Endothelial cell of umbilical vein (primary cell): ENCODE measurements at regions not wholly inside any gene's neighbourhood (a gene's known extent, or its start where the extent isn't known, plus 50 kb on each side); places are given as distances from the start of the nearest gene placed in this dataset.

Experiments
- BruUV-seq: library from RNA; stranded (reverse); fragments of 400-500 nt; replicated peaks from 2 replicates; lab custom pipeline; 2021; lab: Mats Ljungman, UMichigan
- CTCF ChIA-PET: fragments of 300-600, 350-600 bp; sonication (Branson Sonifier 250); formaldehyde crosslinking; loops from one replicate; lab custom pipeline; 2021; ENCODE audit warnings: antibody characterized with exemption, inconsistent platforms; lab: Charles Lee
- POLR2A ChIA-PET: fragments of 300-600, 350-600 bp; sonication (Branson Sonifier 250); formaldehyde crosslinking; loops from one replicate; lab custom pipeline; 2021; ENCODE audit warnings: antibody characterized with exemption, inconsistent platforms; lab: Charles Lee
- DNase-seq: peaks from one replicate; pipeline ENCODE4 v3.0.0-alpha.2; 2011; ENCODE audit warnings: low read depth, low spot score
- FAIRE-seq: peaks from 2 replicates; lab custom pipeline; 2011; peaks lifted over from hg19 to GRCh38; lab: Jason Lieb, UNC
- H2AFZ ChIP-seq: 2 replicates; pipeline ENCODE4 v1.6.0; 2012; ENCODE audit warnings: low read depth, low read length, control low read depth, inconsistent platforms
- H3K27ac ChIP-seq: 2 replicates; pipeline ENCODE4 v1.5.1; 2011; ENCODE audit warnings: low read depth, mild to moderate bottlenecking, control low read depth, low read length, moderate library complexity; ENCODE audit not compliant: insufficient read depth
- H3K27me3 ChIP-seq, 2 experiments: 2 replicates each; pipeline versions ENCODE4 v1.6.0 to v1.6.1; 2011; ENCODE audit warnings: low read length in 2 of 2, mixed read lengths in 1 of 2; ENCODE audit not compliant: control insufficient read depth in 2 of 2, insufficient read depth in 2 of 2
- H3K36me3 ChIP-seq, 2 experiments: 2 replicates in 1 of 2; 3 replicates in 1 of 2; pipeline ENCODE4 v1.5.1; 2011; ENCODE audit warnings: low read length in 2 of 2, mild to moderate bottlenecking in 1 of 2, moderate library complexity in 1 of 2; ENCODE audit not compliant: control insufficient read depth in 2 of 2, insufficient read depth in 2 of 2; ENCODE audit errors: extremely low read depth in 1 of 2
- H3K4me1 ChIP-seq: 3 replicates; pipeline ENCODE4 v1.5.1; 2011; ENCODE audit warnings: mild to moderate bottlenecking, low read length; ENCODE audit not compliant: control insufficient read depth, insufficient read depth; ENCODE audit errors: extremely low read depth
- H3K4me2 ChIP-seq: 2 replicates; pipeline ENCODE4 v1.6.1; 2011; ENCODE audit warnings: low read length, control low read depth, mixed read lengths; ENCODE audit not compliant: insufficient read depth
- H3K4me3 ChIP-seq, 3 experiments: fragments of 200-600 bp in 1 of 3; sonication (generic), shearing (Covaris generic) in 1 of 3; replicated peaks in 1 of 3; 2 replicates each; pipeline ENCODE4 v1.5.1; 2011 to 2016; ENCODE audit warnings: control low read depth in 3 of 3, low read length in 3 of 3, mild to moderate bottlenecking in 2 of 3, inconsistent platforms in 1 of 3, low read depth in 1 of 3, moderate library complexity in 1 of 3; ENCODE audit not compliant: insufficient read depth in 1 of 3
- H3K79me2 ChIP-seq: 2 replicates; pipeline ENCODE4 v1.6.0; 2012; ENCODE audit warnings: low read length, inconsistent platforms; ENCODE audit not compliant: control insufficient read depth, insufficient read depth
- H3K9ac ChIP-seq: replicated peaks from 2 replicates; pipeline ENCODE3; 2011; ENCODE audit warnings: low read length, control low read depth; ENCODE audit not compliant: insufficient read depth; ENCODE audit errors: extremely low read depth
- H3K9me1 ChIP-seq: replicated peaks from 3 replicates; pipeline ENCODE4 v1.6.0; 2011; ENCODE audit warnings: mild to moderate bottlenecking, low read length; ENCODE audit not compliant: control insufficient read depth, insufficient read depth; ENCODE audit errors: extremely low read depth
- H3K9me3 ChIP-seq: replicated peaks from 2 replicates; pipeline ENCODE4 v1.5.1; 2012; ENCODE audit warnings: low read length, inconsistent platforms; ENCODE audit not compliant: control insufficient read depth, insufficient read depth
- H4K20me1 ChIP-seq: replicated peaks from 2 replicates; pipeline ENCODE3; 2011; ENCODE audit warnings: mild to moderate bottlenecking, low read length; ENCODE audit not compliant: control insufficient read depth, insufficient read depth; ENCODE audit errors: extremely low read depth
- EZH2 ChIP-seq: IDR thresholded peaks from 2 replicates; pipeline ENCODE4 v1.6.1; 2012; ENCODE audit warnings: borderline replicate concordance, low read depth, mild to moderate bottlenecking, moderate library complexity, low read length, inconsistent platforms; ENCODE audit not compliant: severe bottlenecking
- FOS ChIP-seq: IDR thresholded peaks from 2 replicates; pipeline ENCODE4 v1.6.1; 2011; ENCODE audit warnings: mild to moderate bottlenecking, low read length, moderate library complexity, borderline replicate concordance; ENCODE audit not compliant: insufficient read depth
- GATA2 ChIP-seq: IDR thresholded peaks from 2 replicates; pipeline ENCODE4 v1.7.0; 2011; ENCODE audit warnings: low read depth, mild to moderate bottlenecking, moderate library complexity, mixed read lengths, low read length; ENCODE audit not compliant: insufficient read length, insufficient read depth
- JUN ChIP-seq: IDR thresholded peaks from 2 replicates; pipeline ENCODE4 v1.6.1; 2011; ENCODE audit warnings: borderline replicate concordance, low read depth; ENCODE audit not compliant: insufficient read length, insufficient read depth
- MYC ChIP-seq: IDR thresholded peaks from one replicate; pipeline ENCODE4 v1.6.1; 2011; ENCODE audit warnings: mild to moderate bottlenecking, low read depth, low read length
- POLR2A ChIP-seq: IDR thresholded peaks from 2 replicates; pipeline ENCODE4 v1.6.1; 2012; ENCODE audit warnings: low read depth, mild to moderate bottlenecking, control low read depth, low read length
- POLR2AphosphoS5 ChIP-seq: IDR thresholded peaks from 2 replicates; pipeline ENCODE4 v1.6.1; 2012; ENCODE audit warnings: low read depth, mild to moderate bottlenecking, control low read depth, low read length, moderate library complexity; ENCODE audit not compliant: insufficient read depth
- dilution Hi-C: fragments of 300-500 bp; cut with MboI; formaldehyde crosslinking; loops from one replicate; pipeline ENCODE4 v1.15.0; 2019; ENCODE audit warnings: low sequenced_read_pairs; ENCODE audit not compliant: extremely low pct_ligation_motif_present
- intact Hi-C: fragments of 100-400 bp; cut with micrococcal nuclease; formaldehyde crosslinking; loops from one replicate; pipeline ENCODE4 v1.10.0; 2022
- TF ChIP-seq, protein P1 (sequence below), 2 donors: IDR thresholded peaks; 1 replicate in 1 of 2; 2 replicates in 1 of 2; pipeline ENCODE4 v1.5.1; 2011; ENCODE audit warnings: low read length in 2 of 2, mild to moderate bottlenecking in 2 of 2, moderate library complexity in 2 of 2, control low read depth in 1 of 2, inconsistent platforms in 1 of 2, low read depth in 1 of 2; ENCODE audit not compliant: insufficient read depth in 1 of 2; ENCODE audit errors: extremely low read depth in 1 of 2
- TF ChIP-seq, protein P2 (sequence below): IDR thresholded peaks from 2 replicates; pipeline ENCODE4 v1.6.1; 2011; ENCODE audit not compliant: insufficient read depth, insufficient read length

DNA sequence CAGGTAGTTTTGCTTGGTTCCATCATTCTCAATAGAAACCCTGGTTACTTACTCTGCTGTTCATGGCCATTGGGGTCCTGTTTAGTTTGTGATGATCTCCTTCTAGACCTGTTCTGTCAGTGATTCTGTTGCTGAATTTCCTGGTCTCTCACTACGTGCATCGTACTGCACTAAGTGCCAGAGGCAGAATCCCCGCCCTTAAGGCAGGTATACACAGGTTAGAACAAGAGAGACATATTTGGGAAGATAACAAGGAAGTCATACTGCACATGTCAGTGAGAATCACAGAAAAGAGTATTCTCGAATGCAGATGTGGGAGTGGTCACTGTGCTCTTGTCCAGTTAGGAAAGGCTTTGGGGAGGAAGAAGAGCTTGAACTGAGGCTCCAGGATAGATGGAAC lies 148.1 kb upstream of the MYLIP start:
- Histone ChIP-seq H4K20me1 (no peaks in the 10 kb centered on the region), H3K27ac (no peak overlapping the region), H3K79me2 (no peaks in the 10 kb centered on the region), H3K4me2 (no peak overlapping the region), H3K4me1 (no peaks in the 10 kb centered on the region), H3K9me3 (no peaks in the 10 kb centered on the region), H3K9me1 (no peaks in the 10 kb centered on the region), H3K36me3 (no peaks in the 10 kb centered on the region), H3K4me3 (no peak overlapping the region), H2AFZ (no peak overlapping the region), H3K27me3 (no peaks in the 10 kb centered on the region), H3K9ac (no peak overlapping the region)
- intact Hi-C loops: no loop called here
- ChIA-PET CTCF (no interaction called here), POLR2A (no interaction called here)
- FAIRE-seq (no peak), DNase-seq (no peak)
- BruUV-seq: no TSS peak
- no peak for TF ChIP-seq GATA2
- TF ChIP-seq, protein P1, sequence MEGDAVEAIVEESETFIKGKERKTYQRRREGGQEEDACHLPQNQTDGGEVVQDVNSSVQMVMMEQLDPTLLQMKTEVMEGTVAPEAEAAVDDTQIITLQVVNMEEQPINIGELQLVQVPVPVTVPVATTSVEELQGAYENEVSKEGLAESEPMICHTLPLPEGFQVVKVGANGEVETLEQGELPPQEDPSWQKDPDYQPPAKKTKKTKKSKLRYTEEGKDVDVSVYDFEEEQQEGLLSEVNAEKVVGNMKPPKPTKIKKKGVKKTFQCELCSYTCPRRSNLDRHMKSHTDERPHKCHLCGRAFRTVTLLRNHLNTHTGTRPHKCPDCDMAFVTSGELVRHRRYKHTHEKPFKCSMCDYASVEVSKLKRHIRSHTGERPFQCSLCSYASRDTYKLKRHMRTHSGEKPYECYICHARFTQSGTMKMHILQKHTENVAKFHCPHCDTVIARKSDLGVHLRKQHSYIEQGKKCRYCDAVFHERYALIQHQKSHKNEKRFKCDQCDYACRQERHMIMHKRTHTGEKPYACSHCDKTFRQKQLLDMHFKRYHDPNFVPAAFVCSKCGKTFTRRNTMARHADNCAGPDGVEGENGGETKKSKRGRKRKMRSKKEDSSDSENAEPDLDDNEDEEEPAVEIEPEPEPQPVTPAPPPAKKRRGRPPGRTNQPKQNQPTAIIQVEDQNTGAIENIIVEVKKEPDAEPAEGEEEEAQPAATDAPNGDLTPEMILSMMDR (IDR thresholded peaks at IDR 0.05; ENCODE audit: extremely low read depth in 1 of 2, insufficient read depth in 1 of 2, low read depth in 1 of 2, low read length in 2 of 2): no peak
- TF ChIP-seq MYC: no peak
- no peak for TF ChIP-seq JUN
- TF ChIP-seq, protein P2, sequence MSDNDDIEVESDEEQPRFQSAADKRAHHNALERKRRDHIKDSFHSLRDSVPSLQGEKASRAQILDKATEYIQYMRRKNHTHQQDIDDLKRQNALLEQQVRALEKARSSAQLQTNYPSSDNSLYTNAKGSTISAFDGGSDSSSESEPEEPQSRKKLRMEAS: no peak
- TF ChIP-seq POLR2A: no peak
- TF ChIP-seq EZH2: no peak
- no peak for TF ChIP-seq POLR2AphosphoS5
- no peak for TF ChIP-seq FOS
- dilution Hi-C loops: no loop called here
